ENCODE measurements at regions not wholly inside any gene's neighbourhood (a gene's known extent, or its start where the extent isn't known, plus 50 kb on each side); places are given as distances from the start of the nearest gene placed in this dataset.

DNA sequence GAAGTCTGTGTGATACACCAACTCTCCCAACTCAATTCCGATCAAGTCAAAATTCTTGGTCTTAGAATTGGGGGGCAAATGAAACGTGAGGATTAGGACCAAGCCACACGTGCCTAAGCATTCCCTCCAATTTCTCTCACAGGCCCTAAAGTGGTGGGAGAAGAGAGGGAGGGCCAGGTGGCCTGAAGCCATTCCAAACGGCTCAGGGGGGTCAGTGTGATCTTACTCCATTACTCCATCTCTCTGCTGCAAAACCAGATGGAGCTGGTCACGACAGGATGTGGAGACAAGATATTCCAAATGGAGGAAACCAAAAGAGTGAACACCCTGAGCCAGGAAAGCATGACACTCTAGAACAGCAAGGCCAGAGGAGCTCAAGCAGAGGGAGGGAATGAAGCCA lies 195.4 kb downstream of the FOXO1 start:
- no peak for DNase-seq

DNA sequence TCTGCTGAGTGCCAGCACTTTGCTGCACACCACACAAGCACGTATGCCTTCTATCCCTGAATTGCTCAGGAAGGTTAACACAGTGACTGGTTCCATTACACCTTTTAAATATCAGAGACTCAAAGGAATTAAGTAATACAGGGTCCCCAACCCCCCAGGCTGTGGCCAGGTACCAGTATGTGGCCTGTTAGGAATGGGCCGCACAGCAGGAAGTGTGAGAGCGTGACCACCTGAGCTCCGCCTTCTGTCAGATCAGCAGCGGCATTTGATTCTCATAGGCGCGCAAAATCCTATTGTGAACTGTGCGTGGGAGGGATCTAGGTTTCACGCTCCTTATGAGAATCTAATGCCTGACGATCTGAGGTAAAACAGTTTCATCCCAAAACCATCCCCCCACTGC lies 194.5 kb downstream of the FOXO1 start:
- no peak for DNase-seq

DNA sequence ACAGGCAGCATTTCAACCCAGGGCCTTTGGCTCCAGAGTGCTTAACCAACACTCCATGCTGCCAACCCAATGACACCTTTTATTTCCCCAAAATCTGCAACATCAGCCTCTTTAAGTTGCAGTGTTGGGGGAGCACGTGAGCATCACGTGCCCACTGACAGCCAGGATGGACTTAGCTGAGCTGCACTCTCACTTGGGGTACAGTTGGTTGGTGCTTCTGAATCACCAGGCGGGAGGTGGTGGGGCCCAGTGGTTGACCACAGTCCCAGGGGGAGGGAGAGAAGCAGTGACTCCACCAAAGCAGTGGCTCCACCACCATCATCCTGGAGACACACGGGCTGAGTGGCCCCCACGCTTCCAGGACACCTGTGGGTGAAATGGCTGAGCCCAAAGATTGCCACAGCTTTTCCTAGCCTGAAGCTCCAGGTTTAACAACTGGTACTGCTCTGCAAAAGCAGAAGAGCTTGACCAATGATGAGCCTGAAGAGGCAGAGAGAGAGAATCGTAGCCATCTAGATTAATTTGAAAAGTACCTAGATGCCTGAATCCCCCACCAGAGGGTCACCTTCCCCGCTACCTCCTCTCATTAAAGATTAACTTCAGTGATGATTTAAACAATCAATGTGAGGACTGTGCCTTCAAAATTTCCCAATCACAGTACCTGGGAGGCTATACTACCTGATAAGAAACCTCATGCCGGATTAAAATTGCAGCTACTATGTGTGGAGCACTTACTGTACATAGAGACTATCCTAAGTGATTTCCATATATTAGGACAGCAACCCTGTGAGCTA lies 193.8 kb downstream of the FOXO1 start:
- no peak for DNase-seq

DNA sequence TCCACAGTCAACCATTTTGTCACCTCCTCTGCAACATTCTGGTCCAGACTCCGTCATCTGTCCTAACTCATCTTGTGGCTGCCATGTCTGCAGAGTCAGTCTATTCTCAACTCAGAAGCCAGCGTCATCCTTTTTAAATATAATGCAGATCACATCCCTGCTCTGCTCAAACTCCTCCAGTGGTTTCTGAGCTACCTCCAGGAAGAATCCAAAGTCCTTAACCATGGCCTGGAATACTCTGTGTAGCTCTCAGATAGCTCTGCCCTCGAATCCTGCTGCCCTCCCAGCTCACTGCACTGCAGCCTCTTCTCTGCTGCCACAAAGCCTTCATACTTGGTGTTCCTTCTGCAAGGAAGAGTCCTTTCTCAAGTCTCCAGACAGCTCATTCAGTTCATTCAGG lies 190.8 kb downstream of the FOXO1 start:
- no peak for DNase-seq

DNA sequence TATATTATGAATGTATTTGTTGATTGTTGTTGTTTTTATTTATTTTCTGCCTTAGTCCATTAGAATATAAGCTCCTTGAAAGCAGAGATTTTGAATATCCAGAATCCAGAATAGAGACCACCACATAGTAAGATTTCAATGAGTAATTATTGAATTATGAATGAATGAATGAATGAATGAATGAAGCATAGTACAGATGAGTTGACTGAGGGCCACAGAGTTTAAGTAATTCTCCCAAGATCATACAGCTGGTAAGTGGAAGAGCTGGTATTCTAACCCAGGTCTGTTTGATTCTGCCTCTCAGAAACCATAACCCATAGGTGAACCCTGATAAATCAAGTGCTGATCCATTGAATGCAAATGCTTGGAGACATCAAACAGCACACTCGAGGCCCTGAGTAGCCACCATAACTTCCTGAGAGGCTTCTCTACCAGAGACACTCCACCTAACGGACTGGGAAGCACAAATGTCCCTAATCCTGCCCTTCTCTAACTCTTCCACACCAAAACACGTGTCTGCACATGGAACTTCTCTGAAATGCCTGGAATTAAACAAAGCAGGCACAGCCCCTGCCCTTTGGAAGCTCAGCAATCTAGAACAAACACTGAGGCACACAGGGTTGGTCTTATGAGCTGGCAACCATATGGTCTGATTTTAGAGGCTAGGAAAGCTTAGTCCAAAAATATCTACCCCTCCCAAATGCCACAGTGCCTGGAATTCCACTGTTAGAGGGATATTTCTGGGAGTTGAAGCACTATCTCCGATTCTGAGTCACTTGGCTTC lies 190.1 kb downstream of the FOXO1 start:
- no peak for DNase-seq

DNA sequence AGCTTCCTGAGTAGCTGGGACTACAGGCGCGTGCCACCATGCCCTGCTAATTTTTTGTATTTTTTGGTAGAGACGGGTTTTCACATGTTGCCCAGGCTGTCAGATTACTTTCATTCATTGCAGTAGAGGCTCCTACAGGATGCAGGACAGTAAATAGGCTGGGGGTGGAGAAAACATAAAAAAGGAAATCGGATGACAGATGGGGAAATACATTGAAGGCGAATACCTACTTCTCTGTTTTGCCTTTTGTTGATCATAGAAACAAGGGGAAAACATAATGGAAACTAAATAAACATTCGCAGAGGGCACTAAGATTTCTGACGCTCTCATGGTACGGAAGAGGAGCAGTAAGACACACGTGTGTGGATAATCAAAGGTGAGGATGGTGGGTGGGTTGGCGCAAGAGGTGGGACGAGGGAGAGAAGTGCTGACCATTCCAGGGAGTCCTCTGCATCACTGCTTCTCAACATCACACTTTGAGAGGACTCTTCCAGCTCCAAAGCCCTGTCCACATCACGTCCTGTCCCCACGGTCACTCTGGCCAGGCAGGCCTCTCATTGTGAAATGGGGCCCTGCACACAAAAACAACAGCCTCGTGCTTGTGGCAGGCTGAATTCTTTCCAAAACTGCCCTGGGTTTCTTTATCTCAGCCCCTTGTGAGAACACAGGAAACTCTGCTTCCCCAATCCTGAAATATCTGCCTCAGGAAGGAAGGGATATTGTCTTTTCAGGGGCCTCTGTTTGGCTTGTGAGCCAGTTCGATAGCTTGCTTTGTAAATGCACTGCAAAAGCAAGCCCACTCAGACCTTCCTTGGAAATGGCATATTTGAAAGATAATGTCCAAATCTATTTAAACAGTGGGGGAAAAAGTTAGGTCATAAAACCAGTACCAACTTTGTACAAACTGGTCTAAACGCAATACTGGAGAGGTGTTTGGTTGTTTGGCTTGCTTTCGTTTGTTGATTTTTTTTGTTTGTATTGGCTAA lies 188.5 kb downstream of the FOXO1 start:
- DNase-seq, result peak; percentile 30

DNA sequence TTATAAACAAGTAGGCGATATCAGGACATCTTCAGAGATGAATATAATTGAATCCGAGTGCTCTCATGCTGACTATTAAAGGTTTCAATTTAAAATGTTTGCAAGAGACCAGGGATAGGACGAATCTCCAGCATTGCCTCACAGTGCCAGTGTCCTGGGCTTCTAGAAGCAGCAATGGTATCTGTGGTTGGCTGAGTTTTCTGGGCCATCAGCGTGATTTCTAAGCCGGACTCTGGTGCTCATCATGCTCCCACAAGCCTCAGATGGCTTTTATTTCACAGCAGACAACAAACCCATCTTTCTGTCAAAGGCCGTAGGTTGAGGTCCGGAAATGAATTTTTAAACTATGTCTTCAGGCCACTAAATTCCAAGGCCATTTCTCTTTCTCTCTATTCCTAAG lies 187.7 kb downstream of the FOXO1 start:
- no peak for DNase-seq

DNA sequence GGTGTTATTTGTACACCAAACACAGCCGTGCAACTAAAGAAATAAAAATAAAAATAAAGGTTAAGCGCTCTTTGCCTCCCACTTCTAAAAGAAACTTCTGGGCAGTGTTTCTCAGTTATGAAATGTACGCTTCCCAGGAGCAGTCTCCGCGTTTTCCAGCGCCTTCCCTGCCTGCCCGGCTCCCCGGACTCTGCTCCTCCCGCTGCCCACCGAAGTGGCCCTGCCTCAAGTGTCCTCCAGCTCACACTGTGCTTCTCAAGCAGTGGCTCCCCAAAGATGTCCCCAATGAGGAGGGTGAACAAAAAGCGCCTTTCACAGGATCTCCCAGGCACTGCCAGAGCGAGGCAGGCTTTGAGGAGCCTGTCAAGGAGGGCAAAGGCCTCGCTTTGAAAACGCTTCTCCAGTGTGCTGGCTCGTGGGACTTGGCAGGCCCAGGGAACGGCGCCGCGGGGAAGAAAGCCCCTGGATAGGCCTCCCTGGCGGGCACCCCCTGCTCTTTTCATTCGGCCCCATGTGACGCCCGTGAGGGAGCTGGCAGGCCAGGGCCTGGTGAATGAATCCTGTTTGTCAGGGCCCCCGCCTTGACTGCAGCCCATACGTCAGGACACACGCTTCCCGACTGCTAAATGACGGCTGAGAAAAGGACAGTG lies 187.1 kb downstream of the FOXO1 start:
- DNase-seq, result no peak

DNA sequence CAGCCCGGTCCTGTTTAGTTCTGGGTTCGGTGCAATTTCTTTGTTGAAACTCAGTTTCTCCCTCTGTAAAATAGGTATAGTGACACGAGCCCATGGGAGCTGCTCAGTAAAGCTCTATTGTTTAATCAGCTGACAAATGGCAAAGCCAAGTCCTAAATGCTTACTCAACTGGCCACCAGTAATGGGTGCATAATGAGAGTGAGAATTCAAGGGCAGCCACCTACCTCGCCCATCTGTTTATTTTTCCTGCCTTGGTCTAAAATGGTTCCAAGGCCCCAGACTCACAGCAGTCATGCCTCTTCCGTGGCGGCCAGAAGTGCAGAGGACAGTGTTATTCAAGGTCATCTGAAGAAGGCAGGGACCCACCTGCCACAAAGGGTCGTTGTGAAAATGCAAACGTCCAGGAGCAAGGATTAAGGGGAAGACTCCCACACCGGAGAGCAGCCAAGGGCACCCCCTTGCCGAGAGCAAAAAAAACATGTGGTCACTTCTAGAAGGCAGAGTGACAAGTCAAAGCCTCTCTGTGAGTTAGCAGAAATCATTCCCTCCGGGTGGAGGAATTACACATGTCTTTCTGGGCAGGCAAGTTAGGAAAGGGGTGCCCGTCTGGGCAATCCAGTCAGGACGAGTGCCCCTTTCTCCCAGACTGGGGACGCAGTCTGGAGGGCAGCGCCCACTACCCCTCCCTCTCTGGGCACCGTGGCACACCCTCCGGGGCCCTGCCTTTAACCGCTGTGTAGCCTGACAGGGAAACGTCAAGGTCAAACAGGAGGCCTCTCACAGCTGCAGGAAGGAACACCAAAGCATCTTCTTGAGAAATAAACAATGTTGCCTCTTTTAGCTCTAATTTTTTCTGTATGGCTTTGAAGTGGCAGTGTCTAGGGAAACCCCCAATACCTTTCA lies 186.2 kb downstream of the FOXO1 start:
- DNase-seq, result no peak

DNA sequence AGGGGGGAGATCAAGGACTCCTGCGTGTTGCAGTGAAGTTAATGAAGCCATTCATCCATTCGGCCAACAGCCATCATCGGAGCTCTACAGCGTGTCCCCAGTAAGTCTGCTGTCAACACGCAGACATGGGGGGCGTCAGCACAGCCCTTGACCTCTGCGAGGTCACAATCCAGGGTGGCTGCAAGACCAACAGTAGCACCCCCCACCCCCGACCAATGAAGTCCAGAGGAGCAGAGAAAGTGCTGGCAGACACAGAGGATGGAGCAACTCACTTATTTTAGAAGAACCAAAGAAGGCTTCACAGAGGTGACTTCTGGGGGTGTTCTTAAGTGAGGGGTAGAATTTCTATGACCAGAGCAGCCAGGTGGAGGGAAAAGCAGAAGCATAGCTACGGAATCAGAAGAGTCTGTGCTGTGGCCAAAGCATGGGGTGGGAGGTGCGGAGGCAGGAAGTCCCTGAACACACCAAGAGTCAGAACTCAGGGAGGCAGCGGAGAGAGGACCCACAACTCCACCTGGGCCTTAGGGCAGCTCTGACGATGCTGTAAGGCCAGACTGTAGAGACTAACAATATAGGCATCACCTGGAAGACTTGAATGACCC lies 185.4 kb downstream of the FOXO1 start:
- DNase-seq, result no peak

DNA sequence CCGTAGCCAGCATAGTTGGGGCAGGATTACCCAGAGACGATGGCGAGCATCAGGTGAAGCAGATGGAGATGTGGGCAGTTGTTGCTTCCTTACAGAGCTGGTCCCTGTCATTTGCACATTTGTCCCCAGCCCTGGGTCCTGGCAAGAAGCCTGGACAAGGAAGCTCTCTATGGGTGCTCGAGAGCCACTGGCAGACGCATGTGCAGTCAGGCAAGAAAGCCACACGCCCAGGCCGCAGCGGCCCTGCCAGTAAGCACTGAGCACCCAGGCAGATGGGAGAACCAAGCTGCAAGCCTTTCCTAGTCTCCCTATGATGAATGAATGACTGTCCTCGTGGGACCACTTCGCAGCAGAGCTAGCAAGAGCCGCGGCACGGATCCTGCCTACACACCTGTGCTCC lies 182.8 kb downstream of the FOXO1 start:
- DNase-seq, result no peak

DNA sequence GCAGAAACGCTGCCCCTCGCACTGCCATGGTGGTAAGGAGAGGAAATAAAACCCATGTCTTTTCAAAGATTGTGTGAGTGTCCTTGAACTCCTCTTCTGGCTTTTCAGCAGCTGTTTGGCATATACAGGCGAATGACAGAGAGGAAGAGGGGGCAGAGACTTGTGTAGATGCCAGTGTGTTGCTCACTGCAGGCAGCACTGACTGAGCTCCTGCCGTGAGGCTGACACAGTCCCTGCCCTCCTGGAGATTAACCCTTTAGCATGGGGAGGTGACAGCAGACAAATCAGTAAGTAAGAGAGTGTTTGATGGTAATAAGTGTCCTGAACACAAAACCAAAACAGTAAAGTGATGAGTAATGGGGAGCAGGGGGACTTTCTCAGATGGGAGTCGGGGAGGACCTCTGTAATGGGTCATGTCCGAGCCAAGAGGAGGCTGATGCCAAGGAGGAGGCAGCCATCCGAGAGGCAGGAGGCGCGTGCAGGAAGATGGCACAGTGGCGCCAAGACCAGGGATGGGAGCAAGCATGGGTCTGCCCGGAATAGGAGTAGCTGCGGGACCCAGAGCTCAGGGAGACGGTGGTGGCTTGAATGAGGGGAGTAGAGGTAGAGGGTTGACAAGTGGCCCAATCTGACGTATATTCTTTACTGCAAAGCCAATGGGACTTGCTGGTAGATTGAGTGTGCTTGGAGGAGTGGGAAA lies 182.2 kb downstream of the FOXO1 start:
- DNase-seq, result no peak

DNA sequence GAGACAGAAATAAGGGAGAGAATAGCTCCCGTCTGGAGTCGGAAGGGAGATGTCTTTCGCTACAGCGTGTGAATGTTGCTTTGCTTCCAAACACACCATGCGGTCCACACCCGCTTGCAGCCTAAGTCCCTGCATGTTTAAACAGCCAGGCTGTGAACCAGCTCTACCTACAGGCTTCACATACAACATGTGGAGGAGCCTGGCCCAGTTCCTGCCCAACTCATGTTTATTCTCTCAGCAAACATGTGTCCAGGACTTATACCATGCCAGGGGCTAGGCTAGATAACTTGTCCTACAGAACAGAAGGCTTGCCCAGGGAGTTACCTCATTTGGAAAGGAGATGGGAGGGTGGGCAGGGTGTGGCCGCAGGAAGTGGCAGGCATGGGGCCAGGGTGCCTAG lies 181.5 kb downstream of the FOXO1 start:
- no peak for DNase-seq

DNA sequence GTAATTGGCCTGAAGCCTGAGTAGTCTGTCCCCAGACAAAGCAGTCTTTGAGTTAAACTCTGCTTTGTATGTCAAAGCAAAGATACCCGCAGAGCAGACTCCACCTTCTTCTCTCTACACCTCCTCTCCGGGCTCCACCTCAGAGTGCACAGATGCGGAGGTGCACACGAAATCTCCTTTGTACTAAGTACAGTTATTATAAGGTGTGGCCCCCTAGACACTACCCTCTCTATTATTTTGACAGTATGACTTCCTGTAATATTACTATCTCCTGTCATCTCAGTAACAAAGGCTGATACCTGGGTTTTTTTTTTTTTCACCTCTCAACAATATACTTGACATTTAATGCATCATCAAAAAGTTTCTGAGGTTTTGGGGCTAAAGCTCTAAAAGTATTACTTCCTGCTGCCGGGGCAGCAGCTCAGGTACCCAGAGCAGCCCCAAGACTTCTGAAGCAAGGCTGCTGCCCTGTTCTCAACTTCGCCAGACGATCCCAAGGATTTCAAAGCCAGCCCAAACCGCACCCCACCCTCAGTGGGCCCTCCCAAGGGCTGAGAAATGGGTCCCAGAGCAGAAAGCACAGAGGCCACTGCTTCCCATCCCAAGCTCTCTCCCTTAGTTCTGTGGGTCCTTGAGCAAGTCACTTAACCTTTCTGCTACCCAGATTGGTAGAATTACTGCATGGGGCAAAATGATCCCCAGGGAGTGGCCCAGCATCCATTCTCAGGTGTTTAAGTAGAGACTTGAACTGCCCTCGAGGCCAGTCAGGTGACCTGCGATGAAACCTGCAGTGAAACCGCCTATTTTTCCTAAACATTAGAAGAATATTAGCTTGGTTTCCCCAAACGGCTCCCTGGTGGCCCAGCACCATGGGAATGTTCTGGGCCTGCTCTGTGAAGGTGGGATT lies 180.6 kb downstream of the FOXO1 start:
- DNase-seq, result peak; percentile 79

DNA sequence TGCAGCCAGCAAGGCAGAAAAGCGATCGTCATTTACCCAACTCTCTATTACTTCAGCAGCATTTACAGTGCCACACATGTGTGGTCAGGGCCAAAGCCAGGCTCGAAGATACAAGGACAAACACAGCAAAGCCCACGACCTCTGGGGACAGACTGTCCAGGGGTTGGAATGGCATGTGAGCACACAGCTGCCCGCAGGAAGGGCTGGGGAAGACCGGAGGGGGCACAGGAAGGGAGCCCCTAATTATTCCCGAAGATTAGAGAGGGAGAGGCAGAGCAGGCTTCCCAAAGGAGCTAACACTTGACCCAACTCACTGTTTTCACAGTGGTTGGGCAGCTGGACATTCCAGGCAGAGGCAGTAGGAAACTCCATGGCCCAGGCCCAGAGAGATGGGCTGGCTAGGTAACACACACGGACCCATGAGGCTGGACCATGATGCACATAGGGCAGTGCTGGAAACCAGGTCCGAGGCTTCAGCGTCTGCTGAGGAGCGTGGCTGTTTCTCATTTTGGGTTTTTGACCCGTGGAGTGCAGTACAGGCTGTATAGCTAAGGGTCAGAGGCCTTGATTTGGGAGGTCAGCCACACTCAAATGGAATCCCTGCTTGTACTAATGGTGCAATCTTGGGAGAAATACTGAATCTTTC lies 179.8 kb downstream of the FOXO1 start:
- no peak for DNase-seq

DNA sequence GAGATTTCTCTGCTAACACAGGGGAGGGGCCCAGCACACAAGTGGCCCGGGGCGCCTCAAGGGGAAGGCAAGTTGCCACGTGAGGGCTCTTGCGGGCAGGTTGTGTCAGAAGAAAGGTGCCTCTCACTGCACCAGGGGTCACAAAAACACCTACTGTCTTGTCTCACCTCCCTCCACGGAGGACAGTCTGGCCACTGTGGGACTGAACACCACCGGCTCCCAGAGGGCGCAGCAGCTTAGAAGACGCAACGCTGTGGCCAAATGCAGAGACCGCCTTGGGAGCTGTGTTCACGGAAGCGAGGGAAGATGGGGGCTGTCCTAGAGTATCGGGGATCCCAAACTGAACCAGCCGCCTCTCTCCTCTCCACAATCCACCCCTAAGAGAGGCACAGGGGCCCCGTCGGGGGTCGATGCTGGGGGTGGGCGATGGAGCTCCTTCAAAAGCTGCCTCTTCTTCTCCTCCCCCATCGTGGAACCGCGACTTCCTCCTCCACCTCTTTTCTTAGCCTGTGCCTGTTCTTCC lies 177.5 kb downstream of the FOXO1 start:
- no peak for DNase-seq

DNA sequence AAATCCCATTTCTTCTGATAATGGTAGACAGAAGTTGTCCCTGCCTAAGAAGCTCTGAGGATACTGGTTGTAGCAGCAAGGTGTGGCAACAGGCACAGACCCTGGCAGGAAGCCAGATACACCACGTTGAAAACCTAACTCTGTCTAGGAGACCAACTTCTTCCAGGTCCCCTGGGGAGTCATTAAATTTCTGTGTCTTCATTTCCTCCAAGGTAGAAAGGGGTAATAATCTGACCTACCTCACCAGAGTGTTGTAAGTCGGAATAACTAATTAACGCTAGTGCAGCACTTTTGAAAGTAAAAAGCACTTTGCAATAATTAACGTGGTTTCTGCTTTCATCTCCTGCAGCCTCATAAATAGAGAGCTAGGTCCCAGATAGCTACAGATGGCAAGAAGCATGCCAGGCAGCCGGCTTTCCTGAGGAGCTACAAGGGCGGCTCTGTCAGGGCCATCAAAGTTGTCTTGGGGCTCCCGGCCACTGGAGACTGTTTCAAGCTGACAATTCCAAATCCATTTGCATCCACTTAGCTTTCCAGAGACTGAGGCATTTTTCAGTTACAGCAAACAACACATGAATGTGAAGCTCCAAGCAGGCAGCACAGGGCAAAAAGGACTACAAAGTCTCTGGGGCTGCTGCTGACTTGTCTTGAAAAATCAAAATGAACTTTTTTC lies 176.2 kb downstream of the FOXO1 start:
- DNase-seq, result peak; percentile 36

DNA sequence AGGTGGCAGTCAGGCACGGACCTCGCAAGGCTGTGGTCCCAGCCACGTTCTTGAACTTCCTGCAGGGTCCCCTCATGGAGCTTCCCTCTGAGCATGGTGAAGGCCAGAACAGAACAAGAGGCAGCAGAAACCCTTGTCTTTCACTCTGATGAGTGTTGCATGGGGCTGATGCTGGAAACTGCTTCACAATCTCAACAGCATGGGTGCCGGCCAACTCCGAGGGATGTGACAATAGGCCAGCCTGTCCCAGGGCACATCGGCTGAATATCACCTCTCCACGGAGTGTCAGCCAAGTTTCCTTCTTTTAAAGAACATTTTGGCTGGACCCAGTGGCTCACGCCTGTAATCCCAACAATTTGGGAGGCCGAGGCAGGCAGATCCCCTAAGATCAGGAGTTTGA lies 173.9 kb downstream of the FOXO1 start:
- DNase-seq, result no peak

All from CD4-positive, alpha-beta T cell treated with Interferon gamma for 1 hour (primary cell).